ENCODE measurements at regions not wholly inside any gene's neighbourhood (a gene's known extent, or its start where the extent isn't known, plus 50 kb on each side); places are given as distances from the start of the nearest gene placed in this dataset.
"Not testable (repeated sequence)": the region's sequence is repeated elsewhere in the genome, so short reads cannot be mapped to it uniquely, and the experiment has no call there.

GRCh38 chr10:62699148-62699547 lies 105.4 kb upstream of the ADO start:
- intact Hi-C loops (cut with DNase I; ENCODE audit: low total_unique reads): no loop called here
- TF ChIP-seq CTCF (IDR thresholded peaks at IDR 0.05) (no peak), POLR2A (IDR thresholded peaks at IDR 0.05) (no peak)
- H3K4me3 ChIP-seq: no peak overlapping the region
- H3K27me3 ChIP-seq: no peaks in the 10 kb centered on the region
- no peak for DNase-seq
- no peaks in the 10 kb centered on the region for H3K36me3 ChIP-seq (ENCODE audit: low read depth, missing control alignments)
- H3K4me1 ChIP-seq: no peaks in the 10 kb centered on the region
- H3K9me3 ChIP-seq: no peaks in the 10 kb centered on the region
- no peak overlapping the region for H3K27ac ChIP-seq

GRCh38 chr10:62704121-62704520 lies 100.4 kb upstream of the ADO start:
- intact Hi-C loops (cut with DNase I; ENCODE audit: low total_unique reads): not testable (repeated sequence)

GRCh38 chr10:62705789-62706188 lies 98.7 kb upstream of the ADO start:
- H3K27me3 ChIP-seq: no peaks in the 10 kb centered on the region
- intact Hi-C loops (cut with DNase I; ENCODE audit: low total_unique reads): no loop called here
- H3K27ac ChIP-seq: no peak overlapping the region
- no peak for DNase-seq
- H3K4me1 ChIP-seq: peaks cover 4% of the 10 kb centered on the region
- no peaks in the 10 kb centered on the region for H3K9me3 ChIP-seq
- WGBS, 2 donors: 97 to 100% methylated on average over 2 of the region's 2 CpGs
- H3K36me3 ChIP-seq (ENCODE audit: low read depth, missing control alignments): no peaks in the 10 kb centered on the region
- H3K4me3 ChIP-seq: no peak overlapping the region
- TF ChIP-seq CTCF (IDR thresholded peaks at IDR 0.05) (no peak), POLR2A (IDR thresholded peaks at IDR 0.05) (no peak)

More at GRCh38 chr10:62704121-62704520, 100.4 kb upstream of the ADO start:
- not testable (repeated sequence) for H3K27me3 ChIP-seq; H3K36me3 ChIP-seq (ENCODE audit: low read depth, missing control alignments); H3K4me3 ChIP-seq; H3K4me1 ChIP-seq; DNase-seq; H3K27ac ChIP-seq; H3K9me3 ChIP-seq
- WGBS, 2 donors: 92 to 97% methylated on average over 3 of the region's 3 CpGs

GRCh38 chr10:62707810-62708209 lies 96.7 kb upstream of the ADO start:
- Histone ChIP-seq H3K27me3 (no peaks in the 10 kb centered on the region), H3K27ac (no peak overlapping the region), H3K9me3 (no peaks in the 10 kb centered on the region), H3K4me1 (peaks cover 4% of the 10 kb centered on the region), H3K4me3 (no peak overlapping the region), H3K36me3 (ENCODE audit: low read depth, missing control alignments) (no peaks in the 10 kb centered on the region)
- no peak for TF ChIP-seq POLR2A (IDR thresholded peaks at IDR 0.05)
- intact Hi-C loops (cut with DNase I; ENCODE audit: low total_unique reads): no loop called here
- 89 to 97% methylated on average over 2 of the region's 2 CpGs for WGBS, 2 donors
- DNase-seq: no peak

- H3K4me3 ChIP-seq: no peak overlapping the region
- H3K9me3 ChIP-seq: no peaks in the 10 kb centered on the region
- H3K4me1 ChIP-seq: peaks cover 4% of the 10 kb centered on the region
- no peaks in the 10 kb centered on the region for H3K27me3 ChIP-seq
- TF ChIP-seq POLR2A (IDR thresholded peaks at IDR 0.05) (no peak), CTCF (IDR thresholded peaks at IDR 0.05) (no peak)
- intact Hi-C loops (cut with DNase I; ENCODE audit: low total_unique reads): no loop called here
- 22 to 28% methylated on average over 4 of the region's 4 CpGs for WGBS, 2 donors
- no peaks in the 10 kb centered on the region for H3K36me3 ChIP-seq (ENCODE audit: low read depth, missing control alignments)
- DNase-seq: no peak
- H3K27ac ChIP-seq: no peak overlapping the region
Measured at GRCh38 chr10:62708569-62708968, 96.0 kb upstream of the ADO start.

GRCh38 chr10:62709200-62709599 lies 95.3 kb upstream of the ADO start:
- 80 to 87% methylated on average over 3 of the region's 3 CpGs for WGBS, 2 donors
- Histone ChIP-seq H3K4me3 (no peak overlapping the region), H3K27me3 (no peaks in the 10 kb centered on the region), H3K36me3 (ENCODE audit: low read depth, missing control alignments) (no peaks in the 10 kb centered on the region), H3K4me1 (peaks cover 4% of the 10 kb centered on the region), H3K9me3 (no peaks in the 10 kb centered on the region), H3K27ac (no peak overlapping the region)
- intact Hi-C loops (cut with DNase I; ENCODE audit: low total_unique reads): no loop called here
- no peak for TF ChIP-seq POLR2A (IDR thresholded peaks at IDR 0.05)
- TF ChIP-seq CTCF (IDR thresholded peaks at IDR 0.05): no peak
- DNase-seq: no peak

Measured in testis (tissue), 2 donors.